ENCODE measurements at regions not wholly inside any gene's neighbourhood (a gene's known extent, or its start where the extent isn't known, plus 50 kb on each side); places are given as distances from the start of the nearest gene placed in this dataset.

DNA sequence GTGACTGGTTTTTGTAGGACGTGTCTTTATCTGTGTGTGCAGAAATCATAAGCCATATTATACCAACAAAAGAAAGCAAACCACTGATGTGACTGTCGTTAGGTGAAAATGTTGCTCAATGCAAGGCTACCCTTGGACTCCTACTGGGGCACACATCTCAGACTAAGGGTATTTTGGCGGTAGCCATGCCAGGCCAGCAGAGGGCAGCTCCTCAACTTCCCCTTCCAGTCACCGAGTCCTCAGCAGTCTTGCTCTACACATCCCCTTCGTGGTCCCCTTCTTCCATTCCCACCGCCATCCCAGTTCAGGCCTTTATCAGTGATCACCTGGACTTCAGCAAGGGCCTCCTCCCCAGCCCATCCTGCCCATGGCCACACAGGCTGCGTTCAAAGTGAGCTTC lies 113.7 kb upstream of the GGTLC1 start:
- H3K4me3 ChIP-seq (ENCODE audit: low read depth, low read length): no peak overlapping the region
- no peak for DNase-seq (ENCODE audit: low read depth)
- TF ChIP-seq, protein P1, sequence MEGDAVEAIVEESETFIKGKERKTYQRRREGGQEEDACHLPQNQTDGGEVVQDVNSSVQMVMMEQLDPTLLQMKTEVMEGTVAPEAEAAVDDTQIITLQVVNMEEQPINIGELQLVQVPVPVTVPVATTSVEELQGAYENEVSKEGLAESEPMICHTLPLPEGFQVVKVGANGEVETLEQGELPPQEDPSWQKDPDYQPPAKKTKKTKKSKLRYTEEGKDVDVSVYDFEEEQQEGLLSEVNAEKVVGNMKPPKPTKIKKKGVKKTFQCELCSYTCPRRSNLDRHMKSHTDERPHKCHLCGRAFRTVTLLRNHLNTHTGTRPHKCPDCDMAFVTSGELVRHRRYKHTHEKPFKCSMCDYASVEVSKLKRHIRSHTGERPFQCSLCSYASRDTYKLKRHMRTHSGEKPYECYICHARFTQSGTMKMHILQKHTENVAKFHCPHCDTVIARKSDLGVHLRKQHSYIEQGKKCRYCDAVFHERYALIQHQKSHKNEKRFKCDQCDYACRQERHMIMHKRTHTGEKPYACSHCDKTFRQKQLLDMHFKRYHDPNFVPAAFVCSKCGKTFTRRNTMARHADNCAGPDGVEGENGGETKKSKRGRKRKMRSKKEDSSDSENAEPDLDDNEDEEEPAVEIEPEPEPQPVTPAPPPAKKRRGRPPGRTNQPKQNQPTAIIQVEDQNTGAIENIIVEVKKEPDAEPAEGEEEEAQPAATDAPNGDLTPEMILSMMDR (IDR thresholded peaks at IDR 0.05; ENCODE audit: low read depth, low read length, missing control alignments): peak; percentile 82

DNA sequence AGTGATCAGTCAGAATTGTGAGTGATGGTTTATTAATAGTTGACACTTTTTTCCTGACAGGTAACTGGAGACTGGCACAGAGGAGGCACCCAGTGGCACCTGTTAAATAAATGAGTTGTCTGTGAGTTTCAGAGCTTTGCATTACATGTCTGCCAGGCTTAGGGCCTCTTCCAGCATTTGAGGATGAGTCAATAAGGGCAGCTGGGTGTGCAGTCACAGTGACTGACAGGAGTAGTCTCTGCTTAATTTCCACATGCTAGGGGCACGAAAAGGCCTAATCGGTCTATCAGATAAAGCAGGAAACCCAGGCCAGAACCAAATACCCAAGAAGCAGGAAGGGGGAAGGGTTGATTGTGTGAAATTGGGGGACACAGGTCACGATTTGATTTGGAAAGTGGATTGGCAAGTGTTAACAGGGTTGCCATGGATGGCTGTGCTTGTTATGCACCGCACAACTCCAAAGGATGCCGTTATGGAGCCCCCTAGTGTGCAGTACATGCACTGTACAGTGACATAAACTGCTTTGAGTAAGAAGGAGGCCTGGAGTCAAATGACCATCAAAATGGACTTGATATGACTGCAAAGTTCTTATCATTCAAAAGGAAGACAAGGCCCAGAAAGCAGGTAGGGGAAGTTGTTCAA lies 111.9 kb upstream of the GGTLC1 start:
- H3K4me3 ChIP-seq (ENCODE audit: low read depth, low read length): no peak overlapping the region
- TF ChIP-seq, protein P1 (IDR thresholded peaks at IDR 0.05; ENCODE audit: low read depth, low read length, missing control alignments): peak; percentile 89
- DNase-seq (ENCODE audit: low read depth): no peak

DNA sequence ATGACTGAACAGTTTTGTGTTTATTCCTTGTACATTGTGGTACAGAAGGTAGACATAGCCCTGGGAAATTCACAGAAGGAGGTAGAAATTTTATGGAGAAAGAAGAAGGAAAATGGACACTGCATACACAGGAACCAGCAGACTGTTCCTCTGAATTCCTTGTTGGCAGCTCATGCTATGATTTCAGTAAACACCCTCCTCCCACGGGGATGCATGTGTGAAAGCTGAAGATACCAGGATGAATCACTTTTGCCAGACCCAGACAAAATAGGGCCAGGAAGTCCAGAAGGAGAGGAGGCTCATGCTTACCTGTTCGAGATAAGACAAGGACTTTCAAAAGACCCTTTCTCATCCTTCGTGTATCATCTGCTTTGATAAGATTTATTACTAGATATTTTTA lies 110.3 kb upstream of the GGTLC1 start:
- no peak for DNase-seq (ENCODE audit: low read depth)
- no peak overlapping the region for H3K4me3 ChIP-seq (ENCODE audit: low read depth, low read length)
- TF ChIP-seq, protein P1 (IDR thresholded peaks at IDR 0.05; ENCODE audit: low read depth, low read length, missing control alignments): no peak

- TF ChIP-seq, protein P1 (IDR thresholded peaks at IDR 0.05; ENCODE audit: low read depth, low read length, missing control alignments): no peak
- no peak for DNase-seq (ENCODE audit: low read depth)
- no peak overlapping the region for H3K4me3 ChIP-seq (ENCODE audit: low read depth, low read length)
Measured at GRCh38 chr20:24097506-24098245, 109.1 kb upstream of the GGTLC1 start.

GRCh38 chr20:24096864-24097450 lies 108.4 kb upstream of the GGTLC1 start:
- no peak for DNase-seq (ENCODE audit: low read depth)
- H3K4me3 ChIP-seq (ENCODE audit: low read depth, low read length): no peak overlapping the region
- TF ChIP-seq, protein P1 (IDR thresholded peaks at IDR 0.05; ENCODE audit: low read depth, low read length, missing control alignments): no peak

DNA sequence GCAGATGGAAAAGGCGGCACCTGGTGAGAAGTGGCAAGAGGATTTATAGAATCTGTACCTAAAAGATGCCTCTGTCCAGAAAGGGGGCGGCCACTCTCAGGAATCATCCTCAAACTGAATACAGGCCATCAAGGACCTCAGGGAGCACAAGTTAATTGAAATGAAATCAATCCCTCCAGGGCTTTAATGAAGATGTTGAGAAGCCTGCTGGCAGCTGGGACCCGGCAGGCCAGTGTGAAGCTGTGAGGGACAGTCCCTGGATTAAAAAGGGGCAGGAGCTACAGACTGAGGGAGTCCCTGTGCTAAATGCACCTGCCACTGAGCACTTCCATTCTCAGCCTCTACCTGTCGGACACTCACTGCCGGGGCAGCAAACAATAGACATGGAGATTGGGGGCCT lies 107.7 kb upstream of the GGTLC1 start:
- DNase-seq (ENCODE audit: low read depth): no peak
- TF ChIP-seq, protein P1 (IDR thresholded peaks at IDR 0.05; ENCODE audit: low read depth, low read length, missing control alignments): no peak

More for the DNA sequence above, 107.7 kb upstream of the GGTLC1 start:
- H3K4me3 ChIP-seq (ENCODE audit: low read depth, low read length): no peak overlapping the region

All from GM12864 (cell line).